Cardiac muscle cell (in vitro differentiated cells and primary cell): ENCODE measurements at regions not wholly inside any gene's neighbourhood (a gene's known extent, or its start where the extent isn't known, plus 50 kb on each side); places are given as distances from the start of the nearest gene placed in this dataset.

Source experiments
- DNase-seq, 2 donors: peaks; one replicate each; pipeline versions ENCODE4 v3.0.0 to v3.0.0-alpha.2; 2010 to 2017; ENCODE audit warnings: low read depth in 1 of 2, low spot score in 1 of 2
- H3K27ac ChIP-seq: fragments of 200-600 bp; sonication (generic); 2 replicates; pipeline ENCODE4 v1.5.1; 2016
- H3K27me3 ChIP-seq: fragments of 200-600 bp; sonication (generic); 2 replicates; pipeline ENCODE4 v1.6.0; 2016; ENCODE audit warnings: control low read depth
- H3K36me3 ChIP-seq: fragments of 200-600 bp; sonication (generic); 2 replicates; pipeline ENCODE4 v1.5.1; 2016; ENCODE audit warnings: control low read depth
- H3K4me1 ChIP-seq: fragments of 200-600 bp; sonication (generic); 2 replicates; pipeline ENCODE4 v1.8.1; 2017; ENCODE audit warnings: low read depth, mild to moderate bottlenecking, mixed run types
- H3K4me3 ChIP-seq: fragments of 200-600 bp; sonication (generic); 2 replicates; pipeline ENCODE4 v1.5.1; 2016; ENCODE audit warnings: mild to moderate bottlenecking
- H3K9me3 ChIP-seq: fragments of 200-600 bp; sonication (generic); 2 replicates; pipeline ENCODE4 v1.5.1; 2017; ENCODE audit warnings: low read depth, mild to moderate bottlenecking, control low read depth
- CTCF ChIP-seq: IDR thresholded peaks from 2 replicates; pipeline ENCODE4 v1.5.1; 2012; ENCODE audit warnings: low read depth, mild to moderate bottlenecking, low read length

GRCh38 chr12:107390414-107390813, 295.2 kb upstream of the PWP1 start:
- Histone ChIP-seq H3K9me3 (no peaks in the 10 kb centered on the region), H3K27me3 (no peaks in the 10 kb centered on the region), H3K36me3 (no peaks in the 10 kb centered on the region), H3K4me1 (no peaks in the 10 kb centered on the region), H3K27ac (no peak overlapping the region), H3K4me3 (no peak overlapping the region)
- no peak for TF ChIP-seq CTCF
- no peak for DNase-seq

GRCh38 chr12:107393043-107393717, 292.4 kb upstream of the PWP1 start:
- DNase-seq: no peak
- H3K4me3 ChIP-seq: no peak overlapping the region
- H3K9me3 ChIP-seq: no peaks in the 10 kb centered on the region
- no peak overlapping the region for H3K27ac ChIP-seq
- no peak for TF ChIP-seq CTCF
- H3K4me1 ChIP-seq: no peaks in the 10 kb centered on the region
- no peaks in the 10 kb centered on the region for H3K36me3 ChIP-seq
- H3K27me3 ChIP-seq: no peaks in the 10 kb centered on the region

- DNase-seq: no peak
- H3K36me3 ChIP-seq: no peaks in the 10 kb centered on the region
- no peaks in the 10 kb centered on the region for H3K9me3 ChIP-seq
- no peaks in the 10 kb centered on the region for H3K4me1 ChIP-seq
- no peak for TF ChIP-seq CTCF
- no peak overlapping the region for H3K4me3 ChIP-seq
- H3K27me3 ChIP-seq: no peaks in the 10 kb centered on the region
- no peak overlapping the region for H3K27ac ChIP-seq
Observed at GRCh38 chr12:107394693-107395092, 290.9 kb upstream of the PWP1 start.

DNA sequence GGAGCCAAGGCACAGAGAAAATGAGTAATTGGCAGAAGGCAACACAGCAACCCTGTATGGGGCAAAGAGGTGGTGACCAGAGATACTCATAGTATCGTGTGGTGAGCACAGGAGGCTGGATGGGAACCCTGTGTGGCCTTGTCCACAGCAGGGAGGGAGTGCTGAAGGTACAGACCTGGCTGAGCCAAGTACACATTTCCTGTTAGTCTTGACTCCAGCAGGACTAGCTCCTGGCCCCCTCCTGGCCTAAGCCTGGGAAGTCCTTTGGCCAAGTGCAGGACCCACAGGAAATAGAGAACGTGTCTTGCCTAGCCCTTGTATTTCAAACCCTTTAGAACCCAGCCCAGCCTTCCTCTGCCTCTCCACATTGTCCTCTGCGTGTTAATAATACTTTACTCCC, 289.8 kb upstream of the PWP1 start:
- no peak for TF ChIP-seq CTCF
- no peaks in the 10 kb centered on the region for H3K4me1 ChIP-seq
- H3K36me3 ChIP-seq: no peaks in the 10 kb centered on the region
- H3K27ac ChIP-seq: no peak overlapping the region
- H3K4me3 ChIP-seq: no peak overlapping the region
- H3K27me3 ChIP-seq: no peaks in the 10 kb centered on the region
- no peak for DNase-seq
- H3K9me3 ChIP-seq: no peaks in the 10 kb centered on the region

- Histone ChIP-seq H3K27me3 (no peaks in the 10 kb centered on the region), H3K9me3 (no peaks in the 10 kb centered on the region), H3K4me3 (no peak overlapping the region), H3K27ac (no peak overlapping the region), H3K36me3 (no peaks in the 10 kb centered on the region), H3K4me1 (no peaks in the 10 kb centered on the region)
- no peak for TF ChIP-seq CTCF
- DNase-seq: no peak
Observed at GRCh38 chr12:107396991-107397390, 288.6 kb upstream of the PWP1 start.
